ENCODE measurements at regions not wholly inside any gene's neighbourhood (a gene's known extent, or its start where the extent isn't known, plus 50 kb on each side); places are given as distances from the start of the nearest gene placed in this dataset.

- TF ChIP-seq ZNF274 (IDR thresholded peaks at IDR 0.05; ENCODE audit: low read depth, low read length): no peak
- TF ChIP-seq YY1 (IDR thresholded peaks at IDR 0.05; ENCODE audit: insufficient read depth, insufficient read length): no peak
- no peak for TF ChIP-seq SUZ12 (IDR thresholded peaks at IDR 0.05; ENCODE audit: extremely low read depth, insufficient read depth, insufficient read length)
Measured at GRCh38 chr14:105887692-105888091, 361.3 kb downstream of the TMEM121 start.

Measured in NT2/D1 (cell line).